AG04450 (cell line): ENCODE measurements at regions not wholly inside any gene's neighbourhood (a gene's known extent, or its start where the extent isn't known, plus 50 kb on each side); places are given as distances from the start of the nearest gene placed in this dataset.

ENCODE experiments used
- CTCF ChIA-PET: fragments of 300-600, 350-600 bp; formaldehyde crosslinking; extraction: SDS; loops from one replicate; lab custom pipeline; 2022; ENCODE audit warnings: antibody characterized with exemption, inconsistent platforms; lab: Charles Lee
- POLR2A ChIA-PET: fragments of 350-600 bp; formaldehyde crosslinking; extraction: SDS; loops from one replicate; lab custom pipeline; 2021; ENCODE audit warnings: antibody characterized with exemption, inconsistent platforms; lab: Yijun Ruan, JAX
- DNase-seq: peaks from one replicate; pipeline ENCODE4 v3.0.0-alpha.2; 2011; ENCODE audit warnings: low read depth, low spot score
- H3K27ac ChIP-seq: one replicate; pipeline ENCODE4 v1.5.1; 2012; ENCODE audit warnings: low read depth, low read length, control low read depth
- H3K27me3 ChIP-seq: one replicate; pipeline ENCODE4 v1.6.0; 2012; ENCODE audit warnings: low read length; ENCODE audit not compliant: control insufficient read depth, insufficient read depth
- H3K4me3 ChIP-seq: 2 replicates; pipeline ENCODE4 v1.5.1; 2011; ENCODE audit warnings: mild to moderate bottlenecking, low read depth, low read length, control low read depth
- H3K9me3 ChIP-seq: 2 replicates; pipeline ENCODE4 v1.5.1; 2012; ENCODE audit warnings: low read length; ENCODE audit not compliant: control insufficient read depth, insufficient read depth
- TF ChIP-seq, protein P1 (sequence below): IDR thresholded peaks from 2 replicates; pipeline ENCODE4 v1.5.1; 2011; ENCODE audit warnings: low read depth, low read length, control low read depth, inconsistent platforms

DNA sequence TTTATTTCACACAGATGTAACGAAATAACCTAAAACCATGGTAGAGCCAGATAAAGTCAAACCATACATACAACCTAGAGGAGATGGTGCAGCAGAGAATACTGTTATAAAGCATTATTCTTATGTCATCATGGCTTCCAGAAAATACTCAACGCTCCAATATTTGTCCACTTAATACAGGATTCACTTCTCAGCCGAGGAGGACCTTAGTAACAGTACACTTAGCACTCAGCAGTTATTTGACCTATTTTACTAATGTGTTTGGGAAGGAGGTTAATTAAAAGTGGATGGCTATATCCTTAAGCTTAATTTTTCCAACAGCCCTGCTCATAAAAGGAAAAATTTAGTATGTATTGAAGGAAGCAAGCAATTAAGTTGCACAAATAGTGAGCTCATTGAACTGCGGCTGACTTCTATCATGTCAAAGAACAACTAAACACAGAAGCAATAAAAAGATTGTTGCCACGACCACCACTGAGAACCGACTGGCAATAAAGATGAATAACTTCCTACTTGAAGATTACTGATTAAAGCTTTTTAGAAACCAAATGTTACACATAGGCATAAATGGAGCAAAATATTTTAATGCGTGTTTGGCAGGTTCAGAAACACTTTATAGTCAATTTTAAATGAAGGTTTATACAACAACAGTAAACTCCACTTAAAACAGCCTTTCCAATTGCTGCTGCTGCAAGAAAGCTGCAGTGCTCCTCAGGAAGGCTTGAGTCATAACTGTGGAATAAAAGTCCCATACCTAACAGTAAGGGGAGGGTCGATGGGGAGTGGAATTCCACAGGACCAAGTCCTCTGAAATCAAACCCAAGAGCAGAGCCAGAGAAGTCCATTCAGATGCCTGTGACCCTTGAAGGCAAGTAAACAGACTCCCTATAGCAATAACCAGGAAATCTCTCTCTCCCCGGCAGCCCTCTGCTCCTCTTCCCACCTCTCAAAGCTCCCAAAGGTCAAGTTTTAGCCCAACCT is 218.9 kb upstream of the CDKN3 start:
- TF ChIP-seq, protein P1, sequence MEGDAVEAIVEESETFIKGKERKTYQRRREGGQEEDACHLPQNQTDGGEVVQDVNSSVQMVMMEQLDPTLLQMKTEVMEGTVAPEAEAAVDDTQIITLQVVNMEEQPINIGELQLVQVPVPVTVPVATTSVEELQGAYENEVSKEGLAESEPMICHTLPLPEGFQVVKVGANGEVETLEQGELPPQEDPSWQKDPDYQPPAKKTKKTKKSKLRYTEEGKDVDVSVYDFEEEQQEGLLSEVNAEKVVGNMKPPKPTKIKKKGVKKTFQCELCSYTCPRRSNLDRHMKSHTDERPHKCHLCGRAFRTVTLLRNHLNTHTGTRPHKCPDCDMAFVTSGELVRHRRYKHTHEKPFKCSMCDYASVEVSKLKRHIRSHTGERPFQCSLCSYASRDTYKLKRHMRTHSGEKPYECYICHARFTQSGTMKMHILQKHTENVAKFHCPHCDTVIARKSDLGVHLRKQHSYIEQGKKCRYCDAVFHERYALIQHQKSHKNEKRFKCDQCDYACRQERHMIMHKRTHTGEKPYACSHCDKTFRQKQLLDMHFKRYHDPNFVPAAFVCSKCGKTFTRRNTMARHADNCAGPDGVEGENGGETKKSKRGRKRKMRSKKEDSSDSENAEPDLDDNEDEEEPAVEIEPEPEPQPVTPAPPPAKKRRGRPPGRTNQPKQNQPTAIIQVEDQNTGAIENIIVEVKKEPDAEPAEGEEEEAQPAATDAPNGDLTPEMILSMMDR = no peak
- POLR2A ChIA-PET = no interaction called here
- Histone ChIP-seq H3K27ac (no peak overlapping the region), H3K4me3 (no peak overlapping the region), H3K27me3 (peaks cover 10% of the 10 kb centered on the region), H3K9me3 (no peaks in the 10 kb centered on the region)
- CTCF ChIA-PET = interaction anchor here (0.6 to 7.6 kb wide), 6 partner anchors 10 to 639 kb away, joined by 3 to 68 read pairs (median 4); no protein-coding TSS in a partner anchor
- no peak for DNase-seq

DNA sequence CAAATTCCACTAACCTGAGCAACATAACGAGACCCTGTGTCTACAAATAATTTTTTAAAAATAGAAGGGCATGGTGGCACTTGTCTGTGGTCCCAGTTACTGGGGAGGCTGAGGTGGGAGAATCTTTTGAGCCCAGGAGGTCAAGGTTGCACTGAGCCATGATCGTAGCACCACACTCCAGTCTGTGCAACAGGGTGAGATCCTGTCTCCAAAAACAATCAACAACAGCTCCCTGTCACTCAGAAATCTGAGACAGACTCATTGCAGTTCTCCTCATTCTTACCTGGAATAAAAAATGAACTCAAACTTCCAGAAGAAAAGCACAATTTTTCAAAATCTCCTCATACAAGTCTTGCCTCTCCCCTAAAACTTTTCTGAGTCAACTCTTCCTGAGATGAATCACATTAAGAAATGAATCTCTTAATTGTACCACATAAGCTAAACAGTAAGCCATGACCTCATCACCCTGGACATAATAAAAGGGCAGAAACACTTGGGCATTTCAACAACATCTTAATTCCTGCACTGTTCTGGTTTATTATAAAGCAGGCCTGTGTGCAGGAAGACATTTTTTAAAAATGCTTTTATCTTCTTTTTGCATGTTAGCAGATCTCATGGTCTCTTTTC is 214.3 kb upstream of the CDKN3 start:
- H3K27ac ChIP-seq = no peak overlapping the region
- POLR2A ChIA-PET = no interaction called here
- CTCF ChIA-PET = interaction anchor here (6.2 kb wide), 1 partner anchor 8 kb away, joined by 61 read pairs; no protein-coding TSS in a partner anchor

DNA sequence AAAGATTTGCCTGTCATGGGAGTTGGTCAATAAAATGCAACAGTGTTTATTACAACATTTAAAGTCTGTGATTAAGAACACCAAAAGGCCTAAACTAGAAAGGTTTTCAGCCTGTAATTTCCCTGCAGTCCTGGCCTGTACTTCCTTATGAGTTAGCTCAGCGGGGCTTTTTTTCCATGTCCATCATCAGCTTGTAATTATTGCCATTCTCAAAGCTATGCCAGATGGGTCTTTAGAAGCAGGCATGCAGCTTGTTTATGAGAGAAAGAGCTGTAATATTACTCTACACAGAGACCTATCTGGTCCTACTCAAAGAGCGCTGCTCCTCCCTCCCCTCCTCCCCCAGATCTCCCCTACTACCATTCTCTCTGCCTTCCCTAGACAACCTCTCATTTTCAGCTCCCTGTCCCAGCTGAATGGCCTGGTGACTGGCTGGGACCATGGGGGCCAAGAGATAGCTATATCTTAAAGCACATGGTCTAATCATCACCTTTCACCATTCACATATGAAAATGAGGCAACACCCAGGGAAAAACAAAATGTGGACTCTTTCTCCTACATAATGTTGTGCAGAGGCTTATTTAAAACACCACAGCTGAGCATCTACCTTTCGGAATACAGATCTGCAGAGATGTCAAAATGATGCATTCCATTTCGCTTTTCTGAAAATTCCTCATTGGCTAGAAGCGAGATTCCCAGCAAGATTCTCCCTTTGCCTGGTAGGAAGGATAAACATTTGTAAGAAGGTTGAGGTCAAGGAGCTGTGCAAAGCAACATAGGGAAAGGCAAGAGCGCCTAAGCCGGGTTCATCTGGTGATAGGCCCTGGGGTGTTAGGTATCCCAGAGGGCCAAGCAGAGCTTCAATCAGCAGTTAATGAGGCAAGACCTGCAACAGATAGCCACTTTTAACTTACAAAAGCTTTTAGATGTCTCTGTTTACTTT is 209.7 kb upstream of the CDKN3 start:
- no peak for DNase-seq
- Histone ChIP-seq H3K4me3 (no peak overlapping the region), H3K27ac (no peak overlapping the region), H3K27me3 (no peaks in the 10 kb centered on the region), H3K9me3 (peaks cover 3% of the 10 kb centered on the region; the same call in 1 of the 2 replicates)
- TF ChIP-seq, protein P1 = no peak
- ChIA-PET POLR2A (no interaction called here), CTCF (interaction anchor here (0.9 to 6.2 kb wide), 3 partner anchors 10 to 891 kb away, joined by 3 to 61 read pairs (median 7); no protein-coding TSS in a partner anchor)

More for the DNA sequence above, 214.3 kb upstream of the CDKN3 start:
- peaks cover 10% of the 10 kb centered on the region for H3K27me3 ChIP-seq
- TF ChIP-seq, protein P1 = no peak
- no peak for DNase-seq
- H3K9me3 ChIP-seq = no peaks in the 10 kb centered on the region
- no peak overlapping the region for H3K4me3 ChIP-seq

DNA sequence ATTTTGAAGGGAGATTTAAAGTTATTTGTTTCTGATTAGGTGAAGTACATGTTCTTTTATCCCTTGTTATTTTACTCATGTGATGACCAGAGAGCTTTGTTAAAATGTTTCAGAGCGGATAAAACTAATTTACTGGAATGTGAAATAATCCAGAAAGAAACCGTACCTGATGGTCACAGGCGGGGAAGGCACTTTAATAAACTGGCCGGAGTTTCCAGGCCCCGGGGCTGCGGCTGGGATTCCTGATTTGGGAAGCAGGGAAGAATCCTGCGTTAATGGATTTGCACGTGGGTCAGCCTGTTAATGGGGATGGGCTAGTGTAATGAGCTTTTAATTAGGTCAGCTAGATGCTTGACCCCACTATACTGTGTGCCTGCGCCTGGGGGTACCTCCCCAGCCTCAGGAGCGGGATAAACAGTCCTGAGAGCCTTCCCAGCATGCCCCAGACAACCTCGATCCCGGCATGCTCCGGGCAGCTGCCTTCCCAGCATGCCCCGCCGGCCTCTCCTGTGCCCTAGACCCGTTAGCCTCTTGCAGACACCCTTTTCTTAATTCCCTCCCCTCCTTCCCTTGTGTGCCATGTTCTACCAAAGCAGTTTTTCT is 208.6 kb upstream of the CDKN3 start:
- Histone ChIP-seq H3K9me3 (peaks cover 3% of the 10 kb centered on the region; the same call in 1 of the 2 replicates), H3K4me3 (no peak overlapping the region), H3K27ac (no peak overlapping the region), H3K27me3 (no peaks in the 10 kb centered on the region)
- CTCF ChIA-PET = interaction anchor here (2.1 to 6.2 kb wide), 3 partner anchors 11 to 14 kb away, joined by 7 to 61 read pairs (median 11); no protein-coding TSS in a partner anchor
- TF ChIP-seq, protein P1 = no peak
- POLR2A ChIA-PET = no interaction called here
- no peak for DNase-seq
